HG02884 (cell line): ENCODE measurements at regions not wholly inside any gene's neighbourhood (a gene's known extent, or its start where the extent isn't known, plus 50 kb on each side); places are given as distances from the start of the nearest gene placed in this dataset.

Experiments
- ATAC-seq: cut with Tn5 transposase; IDR thresholded peaks from one replicate; pipeline ENCODE4 v1.9.1; 2021; ENCODE audit warnings: mild to moderate bottlenecking, moderate library complexity; ENCODE audit not compliant: unreplicated experiment

DNA sequence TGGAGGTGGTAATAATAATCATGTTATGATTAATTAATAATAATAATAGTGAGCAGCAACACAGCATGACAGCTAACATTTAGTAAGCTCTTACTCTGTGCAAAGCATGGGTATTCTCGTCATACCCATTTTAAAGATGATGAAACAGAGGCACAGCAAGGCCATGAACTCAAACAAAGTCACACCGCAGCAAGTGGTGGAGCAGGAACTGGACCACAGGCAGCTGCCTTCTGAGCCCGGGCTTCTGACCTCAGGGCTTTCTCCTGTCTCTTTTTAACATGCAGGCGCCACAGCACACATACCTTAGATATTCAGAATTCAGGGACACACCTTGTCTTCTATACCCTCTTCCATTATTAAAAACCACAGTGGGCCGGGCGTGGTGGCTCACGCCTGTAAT, 50.7 kb upstream of the SPATA12 start:
- no peak for ATAC-seq

DNA sequence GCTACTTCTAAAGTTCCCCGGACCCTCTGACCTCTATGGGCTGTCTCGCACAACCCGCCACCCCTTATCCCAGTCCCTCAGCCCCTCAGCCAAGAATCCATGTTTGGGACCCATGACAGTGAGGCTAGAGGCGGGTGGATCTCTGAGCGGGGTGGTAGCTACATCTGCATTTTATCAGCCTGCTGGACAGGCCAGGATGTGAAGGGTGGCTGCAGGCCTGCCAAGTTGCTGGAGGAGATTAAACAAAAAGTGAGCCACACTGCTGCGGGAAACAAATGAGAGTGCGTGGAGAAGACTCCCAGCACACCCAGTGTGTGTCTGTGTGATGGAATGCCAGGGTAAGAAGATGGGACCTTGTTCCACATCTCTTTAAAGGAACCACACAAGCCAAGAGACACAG, 51.1 kb upstream of the SPATA12 start:
- no peak for ATAC-seq

DNA sequence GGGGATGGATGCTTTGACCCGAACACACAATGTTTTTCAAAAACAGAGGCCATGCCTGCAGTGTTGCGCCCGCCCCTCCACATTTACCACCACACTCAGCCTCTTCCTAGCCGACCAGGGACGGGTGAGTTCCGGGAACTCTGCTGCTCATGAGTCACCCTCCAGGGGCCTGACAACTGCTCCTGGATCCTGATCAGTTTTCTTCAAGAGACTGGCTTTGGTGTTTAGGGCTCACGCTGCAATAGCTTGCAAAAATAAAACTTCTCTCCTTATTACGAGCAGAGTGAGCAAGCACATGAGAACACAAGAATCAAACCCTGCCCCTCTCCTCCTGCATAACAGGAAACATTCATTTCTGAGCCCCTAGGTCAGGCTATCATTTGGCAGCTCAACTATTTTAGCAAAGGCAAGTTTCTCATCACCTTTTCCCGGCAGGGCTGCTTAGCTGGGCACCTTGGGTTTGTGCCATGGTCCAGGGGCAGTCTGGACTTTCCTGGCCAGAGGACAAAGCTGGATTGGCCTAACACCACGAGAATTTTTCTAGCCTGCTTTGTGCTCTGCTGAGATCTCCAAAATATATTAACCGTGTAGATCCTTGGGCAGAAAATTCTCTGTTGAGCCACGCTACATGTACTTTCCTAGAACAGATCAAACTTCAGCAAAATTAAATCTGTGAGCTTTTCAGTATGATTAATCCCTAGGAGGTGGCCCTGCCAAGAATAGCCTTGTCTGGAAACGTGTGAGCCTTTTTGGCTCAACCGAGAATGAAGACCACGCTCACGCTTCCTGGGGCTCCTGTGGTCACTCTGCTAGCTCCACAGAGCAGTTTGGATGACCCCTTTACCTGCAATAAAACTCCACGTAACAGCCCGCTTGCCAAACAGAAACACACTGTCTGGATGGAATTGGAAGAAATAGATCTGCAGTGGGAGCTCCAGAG, 52.7 kb upstream of the SPATA12 start:
- no peak for ATAC-seq

DNA sequence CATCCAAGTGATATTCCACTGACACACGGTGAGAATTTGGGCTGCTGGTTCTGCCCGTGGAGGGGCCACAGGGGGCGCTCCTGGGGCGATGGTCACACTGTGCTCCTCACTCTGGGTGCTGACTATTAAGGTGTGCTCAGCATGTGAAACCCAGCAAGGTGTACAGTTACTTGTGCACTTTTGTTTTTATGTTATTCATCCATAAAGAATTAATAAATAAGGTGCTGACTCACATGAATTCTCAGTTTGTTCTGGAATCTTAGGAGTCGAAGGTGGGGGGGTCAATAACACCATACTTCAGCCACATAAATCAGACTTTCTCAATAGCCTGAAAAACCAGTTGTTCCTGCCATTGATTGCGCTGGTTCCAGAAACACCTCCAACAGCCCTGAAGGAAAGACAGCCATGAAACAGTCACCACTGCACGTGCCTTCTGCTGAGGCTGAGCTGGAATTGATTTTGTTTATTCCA, 53.5 kb upstream of the SPATA12 start:
- ATAC-seq: no peak

DNA sequence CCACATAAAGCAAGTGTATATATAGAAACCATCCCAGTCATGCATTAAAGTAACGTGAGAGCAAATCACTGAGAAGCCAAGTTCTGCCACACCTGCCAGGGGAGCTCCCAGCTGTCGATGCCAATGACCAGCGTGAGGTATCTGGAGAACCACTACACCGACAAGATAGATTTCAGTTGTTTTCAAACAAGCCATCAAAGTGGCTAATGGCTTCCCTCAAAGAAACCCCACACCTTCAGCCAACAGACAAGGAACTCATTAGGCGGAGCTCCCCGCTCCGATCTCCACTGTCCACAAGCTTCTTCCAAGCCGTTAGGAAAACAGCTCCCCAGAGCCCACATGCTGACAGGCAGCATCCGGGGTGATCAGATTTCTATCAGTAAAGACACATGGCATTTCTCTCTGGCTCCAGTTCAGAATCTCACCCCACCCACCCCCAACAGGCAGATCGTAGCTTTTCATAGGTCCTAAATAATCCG, 54.2 kb upstream of the SPATA12 start:
- no peak for ATAC-seq

DNA sequence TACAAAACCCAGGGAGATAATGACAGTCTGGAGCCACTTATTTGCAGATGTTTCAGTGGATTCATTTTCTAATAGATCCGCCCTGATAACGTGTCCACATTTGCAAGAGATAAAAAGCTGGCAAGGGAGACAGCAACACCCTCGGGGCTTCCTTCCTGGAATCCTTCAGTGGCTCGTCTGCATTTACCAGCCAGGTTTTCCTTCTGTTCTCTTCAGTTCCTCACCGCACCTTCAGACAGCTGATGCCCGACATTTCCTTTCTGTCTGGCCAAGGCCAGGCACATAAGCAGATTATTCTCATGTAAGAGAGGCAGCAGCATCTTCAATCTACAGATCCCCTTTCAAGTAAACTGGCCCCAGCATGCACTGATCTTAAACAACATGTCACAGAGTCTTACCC, 56.2 kb upstream of the SPATA12 start:
- ATAC-seq: no peak

DNA sequence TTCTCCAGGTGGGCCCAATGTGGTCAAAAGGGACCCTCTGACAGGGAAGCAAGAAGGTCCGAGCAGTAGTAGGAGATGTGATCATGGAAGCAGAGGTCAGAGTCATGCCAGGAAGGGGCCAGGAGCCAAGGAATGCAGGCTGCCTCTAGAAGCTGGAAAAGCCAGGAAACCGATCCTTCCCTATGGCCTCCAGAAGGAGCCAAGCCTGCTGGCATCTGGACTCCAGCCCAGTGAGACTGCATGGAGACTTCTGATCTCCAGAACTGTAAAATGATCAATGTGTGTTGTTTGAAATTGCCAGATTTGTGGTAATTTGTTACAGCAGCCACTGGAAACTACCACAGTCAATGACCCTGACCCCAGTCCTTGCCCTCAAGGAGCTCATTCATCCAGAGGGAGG, 56.8 kb upstream of the SPATA12 start:
- ATAC-seq: no peak

DNA sequence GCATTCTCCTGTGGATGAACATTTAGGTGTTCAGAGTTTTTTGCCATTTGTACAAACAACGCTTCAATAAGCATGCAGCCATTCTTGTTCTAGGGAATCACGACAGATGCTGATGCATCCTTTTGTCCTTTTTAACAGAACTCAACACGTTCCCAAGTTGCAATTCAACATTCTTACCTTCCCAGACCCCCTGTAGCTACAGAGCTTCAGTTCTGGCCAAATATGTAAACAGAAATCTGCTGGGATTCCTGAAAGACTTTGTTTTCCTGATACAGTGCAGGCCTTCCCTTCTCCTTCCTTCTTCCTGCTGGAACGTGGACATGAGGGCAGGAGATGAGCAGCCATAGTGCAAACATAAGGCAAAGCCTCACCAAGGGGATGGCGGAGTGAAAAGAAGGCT, 59.1 kb upstream of the SPATA12 start:
- no peak for ATAC-seq

DNA sequence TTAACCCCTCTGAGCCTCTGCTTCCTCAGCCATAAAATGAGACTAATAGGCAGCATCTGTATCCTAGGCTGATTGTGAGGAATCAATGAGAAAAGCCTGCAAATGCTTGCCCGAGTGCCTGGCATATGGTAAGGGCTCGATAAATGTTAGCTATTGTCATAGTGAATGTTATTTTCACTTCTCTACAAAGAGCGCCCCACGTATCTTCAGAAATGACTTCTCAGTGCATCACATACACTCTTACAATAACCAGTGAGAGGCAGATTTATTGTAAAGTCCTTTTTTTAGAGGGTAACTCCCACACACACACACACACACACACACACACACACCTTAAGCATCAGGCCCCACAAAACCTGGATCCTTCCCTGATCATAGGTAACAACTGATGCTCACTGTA, 60.5 kb upstream of the SPATA12 start:
- no peak for ATAC-seq

DNA sequence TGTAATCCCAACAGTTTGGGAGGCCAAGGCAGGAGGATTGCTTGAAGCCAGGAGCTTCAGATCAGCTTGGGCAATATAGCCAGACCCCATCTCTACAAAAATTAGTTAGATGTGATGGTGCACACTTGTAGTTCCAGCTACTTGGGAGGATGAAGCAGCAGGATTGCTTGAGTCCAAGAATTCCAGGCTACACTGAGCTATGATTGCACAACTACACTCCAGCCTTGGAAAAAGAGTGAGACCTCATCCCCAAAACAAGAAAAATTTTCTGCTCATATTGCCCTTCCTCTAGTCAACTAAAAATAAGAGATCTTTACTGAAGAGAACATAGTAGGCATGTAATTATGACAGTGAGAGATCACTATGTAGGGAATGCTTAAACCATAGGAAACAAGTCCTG, 60.9 kb upstream of the SPATA12 start:
- ATAC-seq: no peak

DNA sequence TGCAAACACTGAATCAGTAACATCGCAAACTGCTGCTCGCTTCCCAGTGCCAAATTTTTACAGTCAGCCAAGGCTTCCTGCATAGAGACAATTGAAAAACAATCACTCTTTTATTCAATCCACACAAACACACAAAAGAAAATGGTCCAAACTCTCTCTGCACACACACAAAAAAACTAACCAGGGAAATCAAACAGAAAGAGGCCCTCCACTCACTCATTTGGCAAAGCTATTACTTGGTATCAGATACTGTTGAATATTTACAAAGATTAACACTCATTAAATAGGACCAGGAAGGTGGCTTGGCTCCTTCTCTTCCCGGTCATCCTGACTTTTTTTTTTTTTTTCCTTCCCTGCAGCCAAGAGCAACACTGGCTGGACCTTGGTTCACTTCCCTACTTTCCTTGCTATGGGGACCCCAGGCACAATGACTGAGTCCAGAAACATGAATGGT, 62.4 kb upstream of the SPATA12 start:
- no peak for ATAC-seq

DNA sequence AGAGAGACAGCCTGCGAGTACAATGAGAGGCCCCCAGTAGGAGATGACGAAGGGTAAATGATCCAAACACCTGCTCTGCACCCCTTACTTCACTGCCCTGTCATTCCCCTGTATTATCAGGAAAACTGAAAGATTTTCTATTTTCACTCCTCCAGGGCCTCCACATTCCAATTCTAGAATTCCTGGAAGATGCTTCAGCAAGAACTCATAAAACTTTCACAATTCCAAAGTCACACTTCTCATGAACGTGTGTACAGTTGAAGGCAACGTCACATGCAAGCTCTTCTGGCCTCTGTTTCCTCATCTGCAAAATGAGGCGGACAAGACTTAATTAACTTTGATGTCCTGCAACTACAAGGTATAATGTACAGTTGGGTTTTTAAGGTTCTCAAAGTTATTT, 62.8 kb upstream of the SPATA12 start:
- no peak for ATAC-seq

DNA sequence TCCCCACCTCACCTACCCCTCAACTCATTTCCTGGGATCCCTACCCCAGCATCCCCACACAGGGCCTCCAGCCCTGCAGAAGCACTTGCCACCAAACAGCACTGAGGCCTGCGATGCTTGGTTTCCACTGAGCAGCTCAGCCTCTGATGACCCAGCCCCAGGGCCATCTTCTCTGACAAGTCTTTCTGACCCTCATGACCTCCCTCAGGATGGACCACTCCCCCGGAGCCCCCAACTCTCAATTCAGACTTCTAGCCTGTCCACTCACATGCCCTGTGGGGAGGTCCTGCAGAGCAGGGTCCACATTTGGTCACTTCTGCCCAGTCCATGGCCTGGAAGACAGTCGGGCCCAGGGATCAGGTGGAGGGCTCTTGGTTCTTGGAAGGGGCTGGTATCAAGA, 63.4 kb upstream of the SPATA12 start:
- no peak for ATAC-seq

DNA sequence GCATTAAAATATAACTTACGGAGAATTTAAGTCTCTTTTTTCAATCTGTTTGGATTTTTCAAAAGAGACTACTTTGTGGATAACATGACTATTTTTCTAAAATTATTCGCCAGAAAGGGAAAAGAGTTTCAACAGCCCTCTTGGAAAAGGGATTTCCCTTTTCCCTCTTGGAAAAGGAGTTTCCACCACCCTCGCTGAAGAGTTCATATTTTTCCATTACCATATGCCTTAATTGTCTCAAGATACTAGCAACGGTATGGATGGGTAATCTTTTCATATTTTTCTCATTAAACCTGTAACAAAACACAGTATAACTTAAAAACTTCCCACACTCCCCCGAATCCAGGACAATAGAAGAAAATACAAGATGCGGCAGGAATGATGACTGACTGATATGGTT, 66.1 kb upstream of the SPATA12 start:
- no peak for ATAC-seq

DNA sequence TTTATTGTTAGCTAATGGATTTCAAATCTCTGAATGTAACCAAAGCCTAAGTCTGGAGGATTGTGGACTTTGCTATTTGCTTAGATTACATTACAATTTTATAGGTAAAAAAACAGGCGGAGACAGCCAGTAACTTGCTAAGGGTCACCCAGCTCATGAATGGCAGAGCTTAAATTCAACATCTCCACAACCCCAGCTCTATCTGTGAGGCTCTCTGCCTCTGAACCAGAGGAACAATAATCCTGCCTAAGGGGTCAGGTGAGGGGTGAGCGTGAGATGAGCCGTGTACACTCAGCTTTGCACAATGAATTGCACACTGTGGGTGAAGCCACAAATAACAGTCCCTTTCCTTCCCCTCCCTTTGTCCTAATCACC, 69.8 kb upstream of the SPATA12 start:
- ATAC-seq: no peak

DNA sequence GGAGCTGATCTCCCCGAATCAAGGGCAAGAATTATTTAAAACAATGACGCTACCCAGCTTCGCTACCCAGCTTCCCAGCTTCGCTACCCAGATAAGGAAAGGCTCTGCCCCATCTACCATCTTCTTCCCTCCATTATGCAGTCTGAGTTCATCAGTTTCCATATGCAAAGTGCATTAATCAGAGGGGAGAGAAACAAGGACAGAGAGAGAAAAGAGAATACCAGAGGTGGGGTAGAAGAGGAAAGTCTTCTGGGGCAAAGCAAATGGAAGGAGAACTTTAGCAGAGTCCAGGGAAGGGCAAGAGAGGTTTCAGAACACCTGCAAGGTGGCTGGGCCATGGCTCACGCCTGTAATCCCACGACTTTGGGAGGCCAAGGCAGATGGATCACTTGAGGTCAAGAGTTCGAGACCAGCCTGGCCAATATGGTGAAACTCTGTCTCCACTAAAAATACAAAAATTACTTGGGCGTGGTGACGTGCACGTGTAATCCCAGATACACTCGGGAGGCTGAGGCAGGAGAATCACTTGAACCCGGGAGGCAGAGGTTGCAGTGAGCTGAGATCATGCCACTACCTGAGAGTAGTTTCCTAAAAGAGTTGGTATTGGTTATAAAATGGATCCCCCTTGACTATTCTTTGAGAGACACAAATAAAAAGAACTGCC, 70.4 kb upstream of the SPATA12 start:
- no peak for ATAC-seq

DNA sequence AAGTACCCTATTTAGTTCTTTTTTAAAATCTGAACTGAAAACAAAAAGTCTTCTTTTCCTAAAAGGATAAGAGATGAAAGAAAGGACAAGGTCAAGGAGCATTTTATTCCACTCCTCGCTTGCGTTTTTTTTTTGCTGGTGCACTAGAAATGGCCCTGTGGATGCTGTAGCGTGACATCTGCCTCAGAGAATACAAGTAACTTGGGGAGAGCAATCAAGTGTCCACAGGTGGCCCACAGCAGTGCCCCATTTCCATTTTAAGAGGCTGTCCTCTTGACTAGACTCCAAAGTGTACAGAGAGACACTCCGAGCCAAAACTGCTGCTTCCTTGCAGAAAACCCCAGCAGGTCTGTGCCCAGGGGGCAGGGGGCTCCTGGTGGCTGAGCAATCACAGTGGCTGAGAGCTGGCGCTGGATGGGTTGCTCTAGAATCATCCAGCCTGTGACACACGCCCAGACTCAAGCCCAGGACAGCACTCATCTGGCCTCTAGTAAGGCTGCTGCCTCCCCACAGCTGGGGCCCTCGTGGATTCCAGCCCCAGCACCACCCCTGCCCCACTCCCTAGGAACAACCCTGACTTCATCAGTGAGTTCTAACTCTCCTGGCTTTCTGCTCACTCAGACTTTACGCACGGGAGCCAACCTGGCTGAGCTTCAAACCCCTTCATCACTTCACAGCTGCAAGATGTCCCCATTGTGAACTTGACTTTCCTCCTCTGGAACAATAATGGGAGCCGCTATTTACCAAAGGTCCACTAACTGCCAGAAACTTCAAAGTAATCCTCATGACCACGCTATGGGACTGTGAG, 71.1 kb upstream of the SPATA12 start:
- ATAC-seq: no peak

DNA sequence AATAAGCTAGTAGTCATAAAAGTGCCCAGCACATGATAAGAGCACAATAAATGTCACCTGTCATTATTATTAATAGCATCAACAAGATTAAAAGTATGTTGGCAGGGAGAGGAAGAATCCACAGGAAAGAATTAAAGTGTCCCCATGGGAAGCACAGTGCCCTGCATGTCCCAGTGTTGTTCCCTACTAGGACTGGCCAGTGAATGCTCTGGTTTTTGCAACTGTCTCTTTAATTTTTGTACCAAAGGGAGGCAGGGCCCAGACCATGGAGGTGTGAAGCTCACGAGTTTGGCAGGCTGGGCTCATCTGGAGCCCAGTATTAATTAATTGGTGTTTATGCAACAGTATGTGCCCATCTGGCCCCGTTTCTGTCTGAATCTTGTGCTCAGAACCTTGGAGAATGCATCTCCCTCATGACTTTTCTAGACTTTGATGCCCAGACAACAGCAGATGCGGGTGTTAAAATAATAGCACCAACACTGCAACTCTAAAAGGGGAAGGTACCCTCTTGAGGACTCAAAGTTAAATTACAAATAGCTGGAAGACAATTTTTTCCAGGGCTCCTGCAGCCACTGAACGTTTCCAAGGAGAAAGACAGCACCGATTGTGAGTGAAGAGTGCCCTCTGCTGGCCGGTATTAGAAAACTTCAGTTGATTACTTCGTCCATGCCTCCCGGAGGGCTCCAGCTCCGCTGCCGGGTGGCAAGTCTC, 71.9 kb upstream of the SPATA12 start:
- ATAC-seq: no peak

DNA sequence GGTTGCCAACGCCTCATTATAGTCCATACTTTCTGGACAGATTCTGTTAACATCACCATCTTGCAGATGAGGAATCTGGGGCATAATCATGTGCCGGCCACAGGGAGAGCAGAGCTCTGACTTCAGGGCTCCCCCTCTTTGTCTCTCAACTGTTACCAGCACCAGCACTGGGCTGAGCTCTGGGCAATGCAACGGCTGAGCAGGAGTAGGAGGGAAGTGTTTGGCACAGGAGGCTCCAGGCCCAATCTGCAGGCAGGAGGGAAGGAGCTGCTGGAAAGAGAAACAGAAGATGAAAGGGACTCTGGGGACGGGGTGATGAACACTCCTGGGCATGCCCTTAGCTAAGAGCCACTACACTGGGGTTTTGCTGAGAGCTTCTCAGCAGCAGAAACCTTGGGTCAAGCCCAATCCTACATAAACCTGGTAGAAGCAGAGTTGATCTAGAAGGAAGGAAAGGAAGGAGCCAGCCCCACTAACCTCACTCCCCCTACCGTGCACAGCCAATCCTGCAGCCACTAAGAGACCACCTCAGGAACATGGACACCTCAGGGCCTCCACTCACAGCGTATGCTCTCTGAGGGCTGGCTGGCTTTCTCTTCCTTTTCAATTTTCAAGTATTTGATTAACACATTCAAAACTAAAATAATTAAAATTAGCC, 73.1 kb upstream of the SPATA12 start:
- no peak for ATAC-seq

DNA sequence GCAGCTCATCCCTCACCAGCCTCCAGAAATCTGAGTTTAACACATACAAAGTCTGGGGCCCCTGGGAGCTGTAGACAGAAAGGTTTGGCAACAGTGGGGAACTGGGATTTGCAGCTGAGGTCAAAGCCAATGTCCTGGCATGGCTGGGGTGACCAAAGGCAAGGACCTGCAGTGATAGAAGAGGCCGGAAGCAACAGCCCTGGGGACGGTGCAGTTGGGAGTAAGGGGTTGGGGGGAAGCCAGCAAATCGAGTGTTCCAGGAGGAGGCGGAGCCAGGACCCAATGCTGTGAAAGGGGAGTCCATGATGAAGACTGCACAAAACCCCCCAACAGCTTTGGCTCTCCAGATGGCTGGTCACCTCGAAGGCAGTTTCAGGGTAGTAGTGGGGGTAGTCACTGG, 74.1 kb upstream of the SPATA12 start:
- no peak for ATAC-seq
